ENCODE measurements at regions not wholly inside any gene's neighbourhood (a gene's known extent, or its start where the extent isn't known, plus 50 kb on each side); places are given as distances from the start of the nearest gene placed in this dataset.
A peak's percentile ranks its signal among the peaks of the same experiment; 100 is the strongest.
"Not testable (repeated sequence)": the region's sequence is repeated elsewhere in the genome, so short reads cannot be mapped to it uniquely, and the experiment has no call there.

DNA sequence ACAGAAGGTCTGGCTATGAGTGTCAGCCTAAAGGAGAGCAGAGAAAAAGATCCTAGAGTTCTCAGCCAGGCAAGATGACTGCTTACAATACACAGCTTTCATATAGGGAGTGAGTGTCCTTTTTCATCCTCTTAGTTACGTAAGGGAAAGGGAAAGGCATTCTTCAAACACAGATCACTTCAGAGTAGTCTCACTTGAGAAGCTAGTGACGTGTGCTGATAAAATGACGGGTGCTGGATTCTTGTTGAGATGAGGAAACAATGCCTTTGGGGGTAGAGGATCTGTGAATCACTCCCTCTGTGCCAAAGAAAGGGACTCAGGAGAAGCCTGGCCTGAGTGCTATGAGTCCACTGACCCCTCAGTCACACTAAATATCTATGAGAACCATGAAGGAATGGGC lies 117.3 kb downstream of the QRSL1 start:
- DNase-seq (ENCODE audit: low spot score): peak; percentile 53

DNA sequence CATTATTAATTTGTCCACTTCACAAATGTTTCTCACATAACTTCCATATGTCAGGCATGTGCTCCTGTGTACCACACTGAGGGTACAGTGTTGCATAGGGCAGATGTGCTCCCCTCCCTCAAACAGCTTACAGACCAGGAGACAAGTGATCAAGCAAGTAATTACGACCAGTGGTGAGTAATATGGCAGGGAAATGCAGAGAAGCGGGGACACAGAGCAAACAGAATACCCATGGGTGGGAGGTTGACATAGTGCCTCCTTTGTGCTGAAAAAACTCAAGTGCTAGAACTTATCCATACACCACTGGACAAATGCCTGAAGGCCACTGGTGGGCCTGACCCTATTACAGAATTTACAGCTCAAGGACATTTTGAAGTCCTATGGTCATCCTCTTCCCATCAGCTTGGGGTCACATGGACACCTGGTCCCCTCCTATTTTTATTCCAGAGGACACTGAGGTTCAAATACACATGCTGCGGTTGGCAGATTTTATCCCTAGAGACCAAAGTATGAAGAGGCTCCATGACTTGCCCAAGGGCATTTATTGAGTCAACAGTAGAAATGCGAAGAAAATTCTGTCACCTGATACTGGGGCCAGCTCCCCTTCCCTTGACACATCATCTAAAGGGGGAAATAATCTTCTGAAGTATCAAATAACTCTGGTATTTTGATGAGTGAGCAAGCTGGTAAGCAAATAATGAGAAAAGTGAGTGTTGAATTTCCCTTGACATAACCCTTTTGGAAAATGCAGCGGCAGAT lies 116.6 kb downstream of the QRSL1 start:
- no peak for DNase-seq (ENCODE audit: low spot score)

DNA sequence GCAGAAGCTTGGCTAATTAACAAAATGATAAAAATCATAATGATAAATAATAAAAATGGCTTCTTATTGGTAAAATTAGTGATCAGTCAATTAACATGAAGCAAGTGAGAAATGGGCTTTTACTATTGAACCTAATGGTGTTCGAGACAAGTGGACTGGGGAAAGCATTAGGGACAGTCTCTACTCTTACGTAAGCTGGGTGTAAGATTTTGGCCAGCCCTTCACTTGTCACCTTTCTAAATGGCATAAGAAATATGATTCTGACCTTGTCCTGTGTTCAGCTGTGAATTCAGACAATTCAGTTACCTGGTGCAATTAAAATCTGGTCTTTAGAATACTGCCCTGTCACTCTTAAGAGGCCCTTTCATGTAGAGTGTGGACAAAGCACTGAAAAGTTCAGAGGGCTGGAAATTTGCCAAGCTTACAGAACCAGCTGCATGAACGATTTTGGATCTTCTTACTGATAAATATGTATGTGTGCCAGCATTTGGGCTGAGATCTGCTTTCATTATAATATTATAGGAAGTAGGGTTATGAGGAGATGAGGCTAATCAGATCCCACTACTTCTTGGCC lies 115.9 kb downstream of the QRSL1 start:
- no peak for DNase-seq (ENCODE audit: low spot score)

DNA sequence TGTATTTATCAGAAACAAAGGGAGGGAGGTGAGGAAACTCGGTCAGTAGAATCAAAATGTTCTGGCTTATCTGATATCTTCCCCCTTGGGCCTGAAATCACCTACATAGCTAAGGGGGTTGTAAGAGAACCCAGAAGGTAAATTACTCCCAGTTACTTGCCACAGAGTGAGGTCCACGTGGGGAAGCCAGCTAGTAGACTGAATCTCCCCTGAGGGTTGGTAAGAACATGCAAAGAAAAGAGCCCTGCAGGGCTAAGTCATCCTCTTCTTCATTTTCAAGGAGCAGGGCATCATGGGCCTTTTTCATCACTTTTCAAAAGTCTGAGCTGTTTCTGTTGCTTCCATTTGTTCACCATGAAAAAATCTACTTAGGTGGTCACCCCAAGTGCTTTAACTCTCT lies 115.4 kb downstream of the QRSL1 start:
- DNase-seq (ENCODE audit: low spot score): no peak

DNA sequence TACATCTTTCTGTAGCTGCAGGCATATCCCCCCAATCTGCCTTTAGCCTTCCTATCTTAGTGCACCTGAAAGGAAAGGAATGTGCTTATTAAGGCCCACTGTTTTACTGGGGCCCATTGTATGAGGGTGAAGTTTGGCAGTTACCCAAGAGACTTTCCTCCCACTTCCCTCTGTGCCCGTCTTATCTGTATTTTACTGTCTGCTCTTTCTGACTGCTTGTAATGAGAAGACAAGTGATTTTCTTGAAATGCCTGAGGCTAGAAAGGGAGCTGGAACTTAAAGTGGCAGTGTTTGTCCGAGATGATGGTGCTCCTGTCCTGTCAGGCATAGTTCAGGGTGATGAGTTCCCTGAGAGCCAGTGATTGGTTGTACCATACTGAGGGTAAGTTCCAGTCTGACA lies 114.7 kb downstream of the QRSL1 start:
- DNase-seq (ENCODE audit: low spot score): not testable (repeated sequence)

DNA sequence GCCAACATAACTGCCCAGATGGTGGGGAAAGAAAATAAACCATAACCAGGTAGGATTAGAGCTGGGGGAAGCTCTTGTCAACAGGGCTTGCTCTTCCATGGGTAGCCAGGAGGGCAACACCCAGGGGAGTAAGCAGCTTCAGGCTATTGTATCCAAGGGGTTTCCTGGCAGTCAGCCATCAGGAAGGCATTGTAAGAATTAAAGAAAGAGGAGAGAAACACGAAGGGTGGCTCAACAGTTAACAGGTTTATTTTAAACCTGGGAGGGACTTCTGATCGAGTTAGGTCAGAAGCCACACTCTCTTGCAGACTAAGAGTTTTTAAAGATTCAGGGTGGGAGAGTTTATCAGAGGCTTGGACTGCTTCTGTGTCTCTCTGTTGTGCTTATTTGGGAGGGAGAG lies 114.2 kb downstream of the QRSL1 start:
- no peak for DNase-seq (ENCODE audit: low spot score)

DNA sequence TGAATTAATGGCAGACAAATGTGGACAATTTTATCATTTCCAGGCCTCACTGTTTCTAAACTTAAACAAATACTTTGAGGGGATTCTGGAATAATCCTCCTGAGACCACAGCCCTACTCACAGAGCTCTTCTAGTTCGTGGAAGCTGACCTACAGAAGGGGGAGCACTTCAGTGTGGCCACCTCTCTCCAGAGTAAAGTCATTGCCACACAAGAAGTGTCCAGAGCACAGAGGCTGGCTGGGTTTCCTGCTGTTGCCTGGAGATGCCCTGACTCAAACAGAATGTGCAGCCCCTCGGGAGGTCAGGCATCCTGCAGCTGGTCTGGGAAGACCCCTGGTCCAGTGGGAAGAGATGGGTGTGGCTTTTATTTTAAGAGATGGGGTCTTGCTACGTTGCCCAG lies 110.9 kb downstream of the QRSL1 start:
- DNase-seq (ENCODE audit: low spot score): no peak

DNA sequence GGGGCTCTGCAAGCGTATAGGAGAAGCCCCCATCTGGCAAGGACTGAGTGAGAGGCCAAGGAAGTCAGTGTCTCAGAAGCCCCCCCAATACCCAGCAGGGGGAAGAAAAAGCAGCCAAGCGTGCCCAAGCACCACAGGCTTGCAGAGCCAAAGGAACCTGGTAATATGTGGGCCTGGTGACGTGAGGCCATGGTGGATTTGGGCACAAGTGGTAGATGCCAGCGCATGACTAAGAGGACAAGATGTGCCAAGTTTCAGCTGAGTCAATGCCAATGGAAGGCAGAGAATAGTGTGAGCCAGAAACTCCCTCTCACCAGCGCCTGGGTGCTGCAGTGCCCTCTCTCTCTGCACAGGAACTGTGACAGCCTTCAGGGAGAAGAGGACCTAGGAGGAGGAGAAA lies 110.0 kb downstream of the QRSL1 start:
- DNase-seq (ENCODE audit: low spot score): peak; percentile 15

DNA sequence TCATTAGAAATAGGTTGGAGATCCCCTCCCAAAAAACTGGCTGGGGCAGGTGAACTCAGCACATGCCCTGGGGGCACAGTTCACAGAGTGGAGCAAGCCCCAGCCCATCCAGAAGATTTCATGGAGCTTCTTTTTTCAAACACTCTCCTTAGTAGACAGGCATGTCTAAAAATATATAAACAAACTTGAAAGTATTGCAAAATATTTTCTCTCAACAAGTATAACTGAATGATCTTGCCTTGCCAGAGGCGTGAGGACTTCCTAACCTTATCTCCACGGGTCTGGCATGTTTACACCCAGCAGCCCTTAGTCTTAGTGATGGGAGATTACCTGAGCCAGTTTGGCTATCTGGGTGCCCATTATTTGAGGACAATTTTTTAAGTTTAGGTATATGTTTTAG lies 107.1 kb downstream of the QRSL1 start:
- DNase-seq (ENCODE audit: low spot score): no peak

DNA sequence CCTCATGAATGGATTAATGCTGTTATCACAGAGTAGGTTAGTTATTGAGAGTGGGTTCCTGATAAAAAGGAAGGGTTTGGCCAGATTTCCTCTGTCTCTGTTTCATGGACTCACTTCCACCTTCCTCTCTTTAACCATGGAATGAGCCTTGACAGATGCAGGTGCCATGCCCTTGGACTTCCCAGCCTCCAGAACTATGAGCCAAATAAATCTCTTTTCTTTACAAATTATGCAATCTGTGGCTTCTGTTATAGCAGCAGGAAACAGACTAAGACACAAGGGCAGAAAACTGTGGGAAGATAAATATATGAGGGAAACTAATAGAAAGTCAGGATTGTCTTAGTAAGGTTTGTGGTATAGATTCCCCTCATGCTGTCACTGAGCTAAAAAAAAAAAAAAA lies 106.5 kb downstream of the QRSL1 start:
- no peak for DNase-seq (ENCODE audit: low spot score)

DNA sequence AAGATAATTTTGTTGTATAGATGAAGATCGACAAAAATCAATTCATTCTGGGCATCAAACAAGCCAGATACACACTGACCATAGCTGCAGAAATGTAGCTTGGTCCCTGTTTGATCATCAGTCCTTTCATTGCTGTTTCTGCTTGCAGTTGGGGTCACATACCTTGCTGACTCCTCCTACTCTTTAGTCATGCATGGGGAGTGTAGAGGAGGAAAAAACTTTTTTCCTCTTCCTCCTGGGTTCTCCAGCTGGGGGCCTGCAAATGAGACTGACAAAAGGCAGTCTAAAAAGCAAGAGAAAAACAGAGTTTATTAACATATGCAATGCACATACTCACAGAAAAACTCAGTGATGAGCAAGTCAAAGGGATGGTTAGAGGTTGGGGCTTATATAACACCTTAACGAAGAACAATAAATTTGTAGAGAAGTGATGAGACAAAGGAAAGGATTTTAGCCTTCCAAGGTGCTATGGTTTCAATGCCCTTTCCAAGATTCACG lies 105.8 kb downstream of the QRSL1 start:
- DNase-seq (ENCODE audit: low spot score): no peak

DNA sequence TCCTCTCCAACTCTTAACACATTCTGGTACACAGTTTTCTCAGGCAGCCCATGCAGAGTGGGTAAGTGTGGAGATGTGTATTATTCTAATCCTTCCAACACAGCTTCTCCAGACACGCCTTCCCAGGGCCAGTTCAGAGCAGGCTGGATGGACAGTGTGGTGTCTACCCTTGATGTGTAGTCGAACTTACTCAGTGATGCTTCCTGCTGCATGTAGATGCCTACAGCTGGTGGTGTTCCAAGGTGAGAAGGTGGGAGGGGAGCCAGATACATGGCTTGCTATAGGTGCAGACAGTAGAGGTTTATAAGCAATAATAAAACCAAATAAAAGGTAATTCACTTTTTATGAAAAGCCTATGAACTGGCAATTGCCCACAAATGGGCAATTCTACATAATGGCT lies 104.0 kb downstream of the QRSL1 start:
- no peak for DNase-seq (ENCODE audit: low spot score)

DNA sequence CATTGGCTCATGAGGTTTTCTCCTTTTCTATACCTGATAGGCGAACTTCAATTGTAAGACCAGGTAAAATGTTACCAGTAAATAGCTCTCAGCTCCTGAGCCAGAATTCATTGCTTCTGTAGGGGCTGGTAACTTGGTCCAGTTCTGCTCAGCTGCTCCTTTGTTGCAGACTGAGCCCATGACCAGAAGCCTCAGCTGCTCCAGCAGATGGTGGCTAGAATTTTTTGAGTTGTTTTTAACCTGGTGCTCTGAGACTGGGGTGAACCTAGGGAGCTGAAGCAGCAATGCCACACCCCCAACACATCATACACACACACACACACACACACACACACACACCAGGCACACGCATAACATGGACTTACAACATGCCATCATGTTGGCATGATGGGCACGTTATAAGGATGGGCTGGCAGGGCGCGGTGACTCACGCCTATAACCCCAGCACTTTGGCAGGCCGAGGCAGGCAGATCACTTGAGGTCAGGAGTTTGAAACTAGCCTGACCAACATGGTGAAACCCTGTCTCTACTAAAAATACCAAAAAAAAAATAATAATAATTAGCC lies 103.1 kb downstream of the QRSL1 start:
- DNase-seq (ENCODE audit: low spot score): no peak

DNA sequence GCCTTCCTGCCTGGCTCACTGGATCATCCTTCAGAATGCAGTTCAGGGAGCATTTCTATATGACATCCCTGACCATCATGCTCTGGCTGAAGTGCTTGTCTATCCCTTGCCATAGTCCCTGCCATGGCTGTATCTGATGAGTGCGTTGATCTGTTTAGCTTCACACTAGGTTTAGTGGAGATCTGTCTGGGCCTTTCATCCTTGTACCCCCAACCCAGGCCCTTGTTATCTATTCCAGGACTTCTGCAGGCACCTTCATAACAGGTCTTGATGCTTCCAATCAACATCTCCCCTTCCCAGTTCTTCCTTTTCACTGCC lies 102.4 kb downstream of the QRSL1 start:
- no peak for DNase-seq (ENCODE audit: low spot score)

DNA sequence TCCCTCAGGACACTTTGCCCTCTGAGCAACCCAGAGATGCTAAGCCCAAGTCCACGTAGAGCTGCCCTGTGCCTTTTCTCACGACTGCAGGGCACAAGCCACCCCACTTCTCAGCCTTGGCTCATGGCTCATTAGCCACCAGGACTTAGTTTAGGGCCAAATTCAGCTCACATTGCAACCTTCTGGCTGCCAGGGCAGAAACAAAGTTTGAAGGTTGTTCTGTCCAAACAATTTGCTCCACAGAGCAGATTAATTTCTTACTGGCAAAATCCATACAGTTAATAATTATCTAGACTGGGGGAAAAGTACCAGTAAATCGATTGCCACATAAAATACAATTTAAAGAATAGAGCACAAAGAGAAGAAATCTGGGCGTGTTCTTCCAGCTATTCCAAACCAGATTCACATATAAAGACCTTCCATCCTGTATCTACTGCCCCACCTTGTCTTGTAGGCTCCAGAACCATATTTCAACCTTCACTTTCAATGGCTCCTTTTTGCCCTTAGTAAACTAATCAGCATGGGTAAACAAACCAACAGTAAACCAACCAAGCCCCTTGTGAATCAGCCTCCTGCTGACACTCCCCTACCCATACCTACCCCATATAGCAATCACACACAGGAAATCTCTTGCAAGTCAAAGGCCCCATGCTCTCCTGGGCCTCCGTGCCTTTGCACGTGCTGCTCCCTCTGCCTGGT lies 101.9 kb downstream of the QRSL1 start:
- DNase-seq (ENCODE audit: low spot score): no peak

DNA sequence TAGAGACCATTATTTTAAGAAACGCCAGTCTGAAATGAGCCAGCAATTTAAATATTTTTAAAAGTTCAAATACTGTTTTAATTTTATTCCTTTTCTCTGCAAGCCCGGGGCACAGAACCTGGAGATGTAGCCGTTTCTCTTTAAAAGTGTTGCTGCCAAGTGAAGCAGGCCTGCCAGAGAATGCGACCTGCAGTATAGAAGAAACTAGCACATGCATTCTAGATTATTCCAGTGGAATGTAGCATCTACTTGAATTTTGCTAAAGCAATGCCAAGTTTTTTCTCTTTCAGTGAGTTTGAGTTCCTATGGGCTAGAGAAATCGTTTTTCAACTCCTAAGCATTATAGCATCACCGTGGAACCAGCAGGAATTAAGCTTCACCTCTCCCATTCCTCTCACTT lies 101.3 kb downstream of the QRSL1 start:
- DNase-seq (ENCODE audit: low spot score): no peak

DNA sequence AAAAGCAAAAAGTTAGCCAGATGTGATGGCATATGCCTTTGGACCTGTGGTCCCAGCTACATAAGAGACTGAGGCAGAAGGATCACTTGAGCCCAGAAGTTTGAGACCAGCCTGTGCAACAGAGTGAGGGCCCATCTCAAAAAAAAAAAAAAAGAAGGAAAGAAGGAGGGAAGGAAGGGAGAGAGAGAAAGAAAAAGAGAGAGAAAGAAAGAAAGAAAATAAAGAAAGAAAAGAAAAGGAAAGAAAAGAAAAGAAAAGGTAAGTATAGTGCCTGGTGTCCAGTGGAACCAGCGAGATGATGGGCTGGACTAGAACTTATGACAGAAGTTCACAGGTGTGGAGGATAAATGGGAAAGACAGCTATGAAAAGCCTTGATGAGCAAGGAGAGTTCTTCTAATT lies 100.9 kb downstream of the QRSL1 start:
- no peak for DNase-seq (ENCODE audit: low spot score)

DNA sequence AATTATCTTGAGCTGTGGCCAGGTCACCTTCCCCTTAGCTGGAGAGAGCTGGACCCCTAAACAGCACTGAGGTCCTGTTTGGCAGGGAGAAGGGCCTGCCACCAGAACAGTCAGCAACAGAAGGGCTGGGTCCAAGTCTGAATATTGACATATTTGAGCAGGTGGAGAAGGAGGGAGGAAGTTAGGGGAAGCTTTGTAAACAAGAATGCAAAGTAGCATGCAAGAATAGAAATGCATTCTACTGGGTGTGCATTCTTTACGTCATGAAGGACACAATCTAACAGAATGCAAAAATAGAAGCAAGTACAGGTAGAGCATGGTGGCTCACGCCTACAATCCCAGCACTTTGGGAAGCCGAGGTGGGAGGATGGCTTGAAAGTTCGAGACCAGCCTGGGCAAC lies 100.5 kb downstream of the QRSL1 start:
- DNase-seq (ENCODE audit: low spot score): no peak

DNA sequence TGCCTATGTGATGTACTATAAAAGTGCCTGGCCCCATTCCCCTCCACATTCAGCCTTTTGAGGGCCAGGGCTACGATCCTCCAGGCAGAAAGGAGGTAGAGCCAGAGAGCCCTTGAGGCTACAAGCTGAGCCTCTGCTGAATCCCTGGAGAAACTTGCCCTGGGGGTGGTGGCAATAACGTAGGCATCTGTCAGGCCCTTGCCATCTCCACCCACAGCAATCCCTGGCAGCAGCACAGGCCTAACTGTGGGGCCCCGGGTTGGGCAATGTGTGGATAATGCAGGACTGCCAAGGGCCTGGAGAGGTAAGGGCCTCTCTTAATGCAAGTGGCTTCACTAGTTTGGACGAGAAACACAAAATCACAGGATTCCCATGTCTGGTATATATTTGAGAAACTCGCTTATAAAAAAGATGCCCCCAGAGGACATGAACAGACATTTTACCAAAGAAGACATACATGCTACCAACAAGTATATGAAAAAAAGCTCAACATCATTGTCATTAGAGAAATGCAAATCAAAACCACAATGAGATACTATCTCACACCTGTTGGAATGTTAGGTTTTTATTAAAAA lies 99.0 kb downstream of the QRSL1 start:
- no peak for DNase-seq (ENCODE audit: low spot score)

DNA sequence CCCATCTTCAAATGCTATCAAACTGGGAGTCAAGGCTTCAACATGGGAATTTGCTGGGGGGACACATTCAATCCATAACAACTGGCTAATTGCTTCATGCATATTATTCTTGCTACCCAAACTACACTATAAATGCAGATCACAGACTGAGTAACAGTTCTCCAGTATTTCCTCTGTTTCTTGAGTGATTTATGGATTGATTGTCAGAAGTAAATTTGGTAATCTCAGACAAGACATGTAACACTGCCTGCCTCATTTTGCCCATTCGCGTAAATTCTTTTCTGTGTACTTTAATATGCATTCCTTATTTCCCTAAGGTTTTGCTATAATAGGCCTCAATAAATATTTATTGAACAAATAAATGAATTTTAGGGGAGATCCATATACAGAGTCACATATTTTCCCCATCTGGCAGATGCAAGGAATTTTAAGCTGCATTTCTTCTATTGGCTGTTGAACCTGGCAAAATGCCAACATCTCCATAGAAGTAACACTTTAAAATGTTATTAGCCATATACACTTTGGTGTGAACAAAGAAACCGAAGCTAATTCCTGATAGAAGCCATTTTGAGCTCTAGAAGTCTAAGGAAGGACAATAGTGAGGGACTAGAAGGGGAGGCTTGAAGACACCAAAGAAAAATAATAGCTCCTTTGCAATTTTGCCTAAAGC lies 98.2 kb downstream of the QRSL1 start:
- DNase-seq (ENCODE audit: low spot score): no peak

DNA sequence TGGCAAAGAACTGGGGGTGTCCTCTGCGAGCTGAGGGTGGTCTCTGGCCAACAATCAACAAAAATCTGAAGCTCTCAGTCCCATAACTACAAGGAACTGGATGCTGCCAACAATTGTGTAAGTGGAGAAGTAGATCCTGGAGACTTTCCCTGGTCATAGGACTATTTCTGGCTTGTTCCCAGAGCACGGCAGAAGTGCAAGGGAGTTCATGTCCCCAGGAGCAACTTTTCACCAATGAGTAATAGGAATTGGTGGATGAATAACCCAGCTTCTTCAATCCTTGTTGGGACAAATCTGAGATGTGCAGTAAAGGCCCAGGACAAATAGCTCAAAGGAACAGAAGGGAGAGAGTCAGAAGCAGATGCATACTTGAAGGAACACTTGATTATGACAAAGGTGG lies 95.5 kb downstream of the QRSL1 start:
- no peak for DNase-seq (ENCODE audit: low spot score)

DNA sequence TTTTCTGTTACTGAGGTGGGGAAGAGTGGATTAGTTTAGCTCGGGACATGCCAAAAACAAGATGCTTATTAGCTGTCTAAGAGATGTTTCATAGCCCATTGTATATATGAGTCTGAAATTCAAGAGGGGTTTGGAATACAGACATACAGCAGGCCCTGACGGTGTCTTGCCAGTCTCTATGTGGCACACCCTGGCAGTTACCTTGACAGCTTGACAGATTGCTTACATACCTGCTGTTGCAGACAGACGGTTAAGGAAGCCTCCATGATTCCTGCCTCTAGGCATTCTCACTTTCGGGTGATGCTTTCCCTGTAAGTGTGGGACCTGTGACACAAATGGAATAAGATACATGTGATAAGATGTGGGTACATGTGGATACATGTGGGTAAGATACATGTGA lies 95.0 kb downstream of the QRSL1 start:
- DNase-seq (ENCODE audit: low spot score): no peak

All from RKO (cell line).